ENCODE measurements at regions not wholly inside any gene's neighbourhood (a gene's known extent, or its start where the extent isn't known, plus 50 kb on each side); places are given as distances from the start of the nearest gene placed in this dataset.

- no peaks in the 10 kb centered on the region for H4K20me1 ChIP-seq
- H3K27me3 ChIP-seq = no peaks in the 10 kb centered on the region
These were observed 223.7 kb upstream of the TRIB2 start for GRCh38 chr2:12493031-12493513.

GRCh38 chr2:12495247-12495868, 221.4 kb upstream of the TRIB2 start:
- Histone ChIP-seq H3K4me1 (no peaks in the 10 kb centered on the region; the same call in 1 of the 2 replicates), H3K27ac (no peak overlapping the region), H3K4me3 (no peak overlapping the region), H3K9ac (no peak overlapping the region), H3K4me2 (no peak overlapping the region), H3K9me3 (no peaks in the 10 kb centered on the region), H3K36me3 (no peaks in the 10 kb centered on the region), H4K20me1 (no peaks in the 10 kb centered on the region), H3K27me3 (no peaks in the 10 kb centered on the region)
- TF ChIP-seq Cebpa-rat (IDR thresholded peaks at IDR 0.05) = no peak

More at GRCh38 chr2:12493031-12493513, 223.7 kb upstream of the TRIB2 start:
- H3K9me3 ChIP-seq = no peaks in the 10 kb centered on the region
- H3K36me3 ChIP-seq = no peaks in the 10 kb centered on the region
- H3K4me2 ChIP-seq = no peak overlapping the region
- no peak overlapping the region for H3K9ac ChIP-seq
- H3K4me1 ChIP-seq = no peaks in the 10 kb centered on the region
- no peak overlapping the region for H3K4me3 ChIP-seq
- no peak overlapping the region for H3K27ac ChIP-seq
- no peak for TF ChIP-seq Cebpa-rat (IDR thresholded peaks at IDR 0.05)

- H3K27me3 ChIP-seq = no peaks in the 10 kb centered on the region
- no peaks in the 10 kb centered on the region for H3K36me3 ChIP-seq
- no peak overlapping the region for H3K4me3 ChIP-seq
- no peak overlapping the region for H3K27ac ChIP-seq
- no peaks in the 10 kb centered on the region for H3K9me3 ChIP-seq
- no peak overlapping the region for H3K4me2 ChIP-seq
- no peak for TF ChIP-seq Cebpa-rat (IDR thresholded peaks at IDR 0.05)
- H4K20me1 ChIP-seq = no peaks in the 10 kb centered on the region
- H3K9ac ChIP-seq = no peak overlapping the region
- peaks cover 27% of the 10 kb centered on the region for H3K4me1 ChIP-seq
These were observed 218.4 kb upstream of the TRIB2 start for GRCh38 chr2:12498286-12498685.

GRCh38 chr2:12498704-12499103, 218.0 kb upstream of the TRIB2 start:
- H4K20me1 ChIP-seq = no peaks in the 10 kb centered on the region
- H3K4me2 ChIP-seq = no peak overlapping the region
- no peak overlapping the region for H3K9ac ChIP-seq
- no peak overlapping the region for H3K27ac ChIP-seq
- H3K4me1 ChIP-seq = peaks cover 28% of the 10 kb centered on the region
- no peak for TF ChIP-seq Cebpa-rat (IDR thresholded peaks at IDR 0.05)
- no peak overlapping the region for H3K4me3 ChIP-seq
- no peaks in the 10 kb centered on the region for H3K9me3 ChIP-seq
- no peaks in the 10 kb centered on the region for H3K27me3 ChIP-seq
- no peaks in the 10 kb centered on the region for H3K36me3 ChIP-seq

- Histone ChIP-seq H3K9ac (no peak overlapping the region), H3K27ac (no peak overlapping the region), H3K36me3 (no peaks in the 10 kb centered on the region), H4K20me1 (no peaks in the 10 kb centered on the region), H3K4me3 (no peak overlapping the region), H3K4me1 (peaks cover 28% of the 10 kb centered on the region), H3K4me2 (peak overlapping the region; percentile 57), H3K9me3 (no peaks in the 10 kb centered on the region), H3K27me3 (no peaks in the 10 kb centered on the region)
- TF ChIP-seq Cebpa-rat (IDR thresholded peaks at IDR 0.05) = no peak
These were observed 215.8 kb upstream of the TRIB2 start for GRCh38 chr2:12500899-12501298.

- TF ChIP-seq Cebpa-rat (IDR thresholded peaks at IDR 0.05) = no peak
- Histone ChIP-seq H3K27me3 (no peaks in the 10 kb centered on the region), H3K36me3 (no peaks in the 10 kb centered on the region), H4K20me1 (no peaks in the 10 kb centered on the region), H3K4me3 (no peak overlapping the region), H3K27ac (no peak overlapping the region), H3K9me3 (no peaks in the 10 kb centered on the region), H3K9ac (no peak overlapping the region), H3K4me1 (peaks cover 28% of the 10 kb centered on the region), H3K4me2 (peak overlapping the region; percentile 57)
These were observed 215.1 kb upstream of the TRIB2 start for GRCh38 chr2:12501469-12502158.

- no peak overlapping the region for H3K4me3 ChIP-seq
- peaks cover 40% of the 10 kb centered on the region for H3K4me1 ChIP-seq
- no peaks in the 10 kb centered on the region for H3K27me3 ChIP-seq
- H3K9ac ChIP-seq = no peak overlapping the region
- no peaks in the 10 kb centered on the region for H3K36me3 ChIP-seq
- H3K9me3 ChIP-seq = no peaks in the 10 kb centered on the region
- H3K4me2 ChIP-seq = peak overlapping the region; percentile 37
- TF ChIP-seq Cebpa-rat (IDR thresholded peaks at IDR 0.05) = no peak
- H3K27ac ChIP-seq = no peak overlapping the region
- H4K20me1 ChIP-seq = no peaks in the 10 kb centered on the region
These were observed 214.0 kb upstream of the TRIB2 start for GRCh38 chr2:12502759-12503158.

- Histone ChIP-seq H3K27me3 (no peaks in the 10 kb centered on the region), H3K27ac (no peak overlapping the region), H3K9ac (no peak overlapping the region), H3K36me3 (no peaks in the 10 kb centered on the region), H3K4me3 (no peak overlapping the region), H3K4me2 (no peak overlapping the region), H3K4me1 (peaks cover 40% of the 10 kb centered on the region), H3K9me3 (no peaks in the 10 kb centered on the region), H4K20me1 (no peaks in the 10 kb centered on the region)
- TF ChIP-seq Cebpa-rat (IDR thresholded peaks at IDR 0.05) = no peak
These were observed 212.3 kb upstream of the TRIB2 start for GRCh38 chr2:12504443-12504842.

GRCh38 chr2:12506846-12507245, 209.9 kb upstream of the TRIB2 start:
- Histone ChIP-seq H3K27ac (no peak overlapping the region), H3K27me3 (no peaks in the 10 kb centered on the region), H3K9ac (no peak overlapping the region), H3K36me3 (no peaks in the 10 kb centered on the region), H3K4me2 (peak overlapping the region; percentile 31), H4K20me1 (no peaks in the 10 kb centered on the region), H3K4me1 (peaks cover 27% of the 10 kb centered on the region), H3K9me3 (no peaks in the 10 kb centered on the region), H3K4me3 (no peak overlapping the region)
- TF ChIP-seq Cebpa-rat (IDR thresholded peaks at IDR 0.05) = no peak

GRCh38 chr2:12507295-12507694, 209.4 kb upstream of the TRIB2 start:
- H3K27me3 ChIP-seq = no peaks in the 10 kb centered on the region
- no peaks in the 10 kb centered on the region for H4K20me1 ChIP-seq
- no peak overlapping the region for H3K4me3 ChIP-seq
- peaks cover 23% of the 10 kb centered on the region for H3K4me1 ChIP-seq
- no peaks in the 10 kb centered on the region for H3K9me3 ChIP-seq
- H3K4me2 ChIP-seq = peak overlapping the region; percentile 31
- H3K27ac ChIP-seq = no peak overlapping the region
- peak; percentile 97 for TF ChIP-seq Cebpa-rat (IDR thresholded peaks at IDR 0.05)
- no peaks in the 10 kb centered on the region for H3K36me3 ChIP-seq
- no peak overlapping the region for H3K9ac ChIP-seq
